Stimulated activated CD8-positive, alpha-beta memory T cell treated with anti-CD3 and anti-CD28 coated beads, Interleukin-2, amount 100 ng/mL, for 48 hours (primary cell): ENCODE measurements at regions not wholly inside any gene's neighbourhood (a gene's known extent, or its start where the extent isn't known, plus 50 kb on each side); places are given as distances from the start of the nearest gene placed in this dataset.
"Not testable (repeated sequence)": the region's sequence is repeated elsewhere in the genome, so short reads cannot be mapped to it uniquely, and the experiment has no call there.

Experiments used
- DNase-seq, 2 donors: peaks; one replicate each; pipeline ENCODE4 v3.0.0-alpha.2; 2020; ENCODE audit warnings: low read depth in 2 of 2

DNA sequence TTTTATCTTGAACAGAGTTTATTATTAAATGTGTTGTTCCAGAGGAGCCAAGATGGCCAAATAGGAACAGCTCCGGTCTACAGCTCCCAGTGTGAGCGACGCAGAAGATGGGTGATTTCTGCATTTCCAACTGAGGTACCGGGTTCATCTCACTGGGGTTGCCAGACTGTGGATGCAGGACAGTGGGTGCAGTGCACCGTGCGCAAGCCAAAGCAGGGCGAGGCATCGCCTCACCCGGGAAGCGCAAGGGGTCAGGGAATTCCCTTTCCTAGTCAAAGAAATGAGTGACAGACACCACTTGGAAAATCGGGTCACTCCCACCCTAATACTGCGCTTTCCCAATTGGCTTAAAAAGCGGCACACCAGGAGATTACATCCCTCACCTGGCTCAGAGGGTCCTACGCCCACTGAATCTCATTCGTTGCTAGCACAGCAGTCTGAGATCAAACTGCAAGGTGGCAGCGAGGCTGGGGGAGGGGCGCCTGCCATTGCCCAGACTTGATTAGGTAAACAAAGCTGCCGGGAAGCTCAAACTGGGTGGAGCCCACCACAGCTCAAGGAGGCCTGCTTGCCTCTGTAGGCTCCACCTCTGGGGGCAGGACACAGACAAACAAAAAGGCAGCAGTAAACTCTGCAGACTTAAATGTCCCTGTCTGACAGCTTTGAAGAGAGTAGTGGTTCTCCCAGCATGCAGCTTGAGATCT lies 155.2 kb upstream of the KBTBD8 start:
- not testable (repeated sequence) for DNase-seq

DNA sequence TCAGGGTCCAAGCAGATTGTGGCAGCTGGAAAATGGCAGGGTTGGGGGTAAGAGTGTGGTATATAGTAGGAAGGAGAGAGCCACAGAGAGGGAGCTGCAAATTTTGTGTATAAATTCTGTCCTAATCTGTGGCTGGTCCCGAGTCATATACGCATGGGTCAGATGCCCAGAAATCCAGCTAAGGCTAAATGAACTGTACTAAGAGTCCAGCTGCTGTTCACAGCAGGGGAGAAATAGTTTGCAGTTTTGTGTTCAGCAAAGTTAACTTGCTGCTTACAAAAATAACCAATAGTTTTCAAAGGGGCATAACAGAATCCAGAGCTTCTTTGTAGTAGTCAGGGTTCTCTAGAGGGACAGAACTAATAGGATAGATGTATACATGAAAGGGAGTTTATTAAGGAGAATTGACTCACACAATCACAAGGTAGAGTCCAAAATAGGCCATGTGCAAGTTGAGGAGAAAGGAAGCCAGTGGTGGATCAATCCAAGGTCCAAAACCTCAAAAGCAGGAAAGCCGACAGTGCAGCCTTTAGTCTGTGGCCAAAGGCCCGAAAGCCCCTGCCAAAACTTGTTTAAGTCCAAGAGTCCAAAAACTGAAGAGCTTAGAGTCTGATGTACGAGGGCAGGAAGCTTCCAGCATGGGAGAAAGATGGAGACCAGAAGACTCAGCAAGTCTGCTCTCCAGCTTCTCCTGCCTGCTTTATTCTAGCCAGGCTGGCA lies 146.1 kb upstream of the KBTBD8 start:
- no peak for DNase-seq

DNA sequence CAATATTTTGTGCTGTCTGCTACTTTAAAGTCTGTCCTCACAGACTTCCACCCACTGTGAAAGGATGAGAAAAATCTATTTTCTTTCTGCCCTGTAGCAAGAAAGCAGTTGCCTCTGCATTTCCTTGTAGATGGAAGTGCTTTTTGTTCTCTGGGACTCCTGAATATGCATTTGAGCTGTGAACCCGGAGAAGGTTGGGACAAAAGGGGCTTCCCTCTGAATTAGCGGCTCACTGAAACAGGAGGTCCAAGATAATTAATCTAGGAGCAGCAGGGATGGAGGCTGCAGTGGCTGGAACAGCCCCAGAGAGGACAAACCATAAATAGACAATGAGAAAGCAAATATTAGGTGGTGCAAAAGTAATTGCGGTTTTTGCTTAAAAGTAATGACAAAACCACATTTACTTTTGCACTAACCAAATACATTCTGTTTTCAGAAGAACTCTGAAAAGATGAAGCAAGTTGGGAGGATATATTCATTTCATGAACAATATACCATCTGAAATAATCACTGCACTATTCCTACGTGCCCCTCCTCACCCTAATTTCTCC lies 143.4 kb upstream of the KBTBD8 start:
- no peak for DNase-seq

DNA sequence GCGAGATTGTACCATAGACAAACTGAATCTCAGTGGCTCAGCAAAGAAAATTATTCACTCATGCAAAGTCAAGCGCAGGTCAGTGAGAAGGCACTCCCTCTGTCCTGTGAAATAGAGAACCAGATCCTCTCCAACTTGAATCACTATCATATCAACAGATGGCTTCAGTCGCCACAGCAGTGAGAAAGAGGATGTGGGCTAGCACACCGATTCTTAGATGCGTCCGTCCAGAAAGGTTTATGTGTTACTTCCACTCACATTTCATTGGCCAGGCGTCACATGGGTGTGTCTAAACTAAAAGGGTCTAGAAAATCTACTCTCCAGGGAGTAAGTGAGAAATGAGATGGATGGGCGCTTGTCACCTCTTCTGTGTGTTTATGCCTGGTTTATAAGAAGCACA lies 141.6 kb upstream of the KBTBD8 start:
- no peak for DNase-seq

DNA sequence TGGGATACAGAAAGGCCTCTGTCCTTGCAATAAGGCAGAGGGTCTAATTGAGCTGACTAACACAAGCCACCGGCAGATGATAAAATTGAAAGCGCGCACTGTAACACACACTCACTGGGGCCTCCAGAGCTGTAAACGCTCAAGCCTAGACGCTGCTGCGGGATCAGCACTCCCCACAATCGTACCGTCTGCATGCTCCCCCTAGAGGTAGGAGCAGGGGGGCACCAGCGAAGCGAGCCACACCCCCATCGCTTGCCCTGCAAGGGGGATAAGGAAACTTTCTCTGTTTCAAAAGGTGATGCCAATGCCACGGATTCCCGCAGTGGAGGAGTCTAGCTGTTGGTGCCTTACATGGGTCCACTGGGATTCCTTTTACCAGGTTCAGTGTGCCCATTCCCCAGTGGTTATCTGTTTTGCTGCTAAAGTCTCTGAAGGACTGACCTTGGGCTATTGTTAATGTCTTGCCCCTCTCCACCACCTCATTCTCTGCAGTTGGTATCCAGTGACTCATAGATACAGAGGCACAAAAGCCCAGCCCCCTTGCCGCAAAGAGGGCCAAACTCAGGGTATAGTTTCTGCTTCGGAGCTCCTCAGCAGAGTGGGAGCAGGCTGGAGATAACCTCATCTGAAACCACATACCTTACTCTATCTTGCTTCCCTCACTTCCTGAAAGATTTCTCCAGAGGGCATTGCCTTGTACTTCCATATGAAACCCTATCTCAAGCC lies 139.3 kb upstream of the KBTBD8 start:
- no peak for DNase-seq

DNA sequence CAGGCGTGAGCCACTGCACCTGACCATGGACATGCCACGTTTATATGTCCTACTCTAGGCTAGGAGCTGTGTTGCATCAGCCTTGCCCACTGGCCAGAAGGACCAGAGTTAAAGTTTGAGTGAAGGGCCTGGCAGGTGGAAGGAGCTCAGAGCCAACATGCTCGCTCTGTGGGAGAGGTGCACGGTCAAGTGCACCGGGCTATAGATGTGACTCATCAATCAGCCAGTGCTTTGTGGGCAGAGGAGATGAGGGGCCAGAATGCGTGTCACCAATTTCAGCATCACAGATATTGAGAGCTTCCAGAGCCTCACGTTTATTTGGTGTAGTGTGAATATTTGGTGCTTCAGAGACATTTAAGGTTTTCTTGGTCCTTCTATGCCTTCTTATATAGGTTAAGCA lies 137.3 kb upstream of the KBTBD8 start:
- no peak for DNase-seq

DNA sequence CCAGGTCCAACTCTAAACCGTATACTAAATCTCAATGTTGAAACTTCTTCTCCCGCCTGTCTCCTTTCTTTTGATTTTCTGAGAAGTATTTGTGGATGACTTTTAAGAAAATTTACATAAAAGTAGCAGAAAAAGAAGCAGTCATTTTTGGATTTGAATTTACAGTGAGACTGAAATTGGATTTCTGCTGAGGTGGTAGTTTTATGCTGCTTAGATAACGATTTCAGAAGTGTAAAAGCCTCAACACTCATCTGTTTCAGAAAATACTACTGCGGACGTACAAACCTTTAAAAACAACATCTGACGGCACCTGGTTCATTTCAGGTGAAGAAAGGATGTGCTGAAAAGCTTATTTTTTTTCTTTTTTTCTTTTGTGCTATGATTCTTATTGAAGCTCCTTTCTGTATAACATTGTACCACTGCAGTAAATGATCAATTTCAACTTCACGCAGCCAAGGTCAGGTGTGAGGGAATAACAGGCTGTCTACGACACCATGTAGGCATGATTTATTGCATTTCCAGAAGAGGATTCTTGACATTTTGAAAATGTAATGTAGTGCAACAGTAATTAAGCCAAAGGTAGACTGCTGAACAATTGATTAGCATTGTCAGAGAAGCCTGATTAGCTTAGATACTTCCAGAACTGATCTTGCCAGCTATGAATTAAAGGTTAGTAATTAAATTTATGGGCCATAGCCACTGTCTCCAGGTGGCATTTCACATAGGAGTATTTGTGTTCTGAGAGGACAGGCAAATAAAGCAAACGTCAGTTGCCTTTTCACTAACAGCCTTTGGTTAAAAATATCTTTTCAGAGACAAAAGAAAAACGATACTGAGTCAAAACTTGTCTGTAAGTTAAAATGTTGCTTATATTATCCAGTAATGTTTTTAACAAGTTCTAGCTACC lies 134.6 kb upstream of the KBTBD8 start:
- DNase-seq = no peak

DNA sequence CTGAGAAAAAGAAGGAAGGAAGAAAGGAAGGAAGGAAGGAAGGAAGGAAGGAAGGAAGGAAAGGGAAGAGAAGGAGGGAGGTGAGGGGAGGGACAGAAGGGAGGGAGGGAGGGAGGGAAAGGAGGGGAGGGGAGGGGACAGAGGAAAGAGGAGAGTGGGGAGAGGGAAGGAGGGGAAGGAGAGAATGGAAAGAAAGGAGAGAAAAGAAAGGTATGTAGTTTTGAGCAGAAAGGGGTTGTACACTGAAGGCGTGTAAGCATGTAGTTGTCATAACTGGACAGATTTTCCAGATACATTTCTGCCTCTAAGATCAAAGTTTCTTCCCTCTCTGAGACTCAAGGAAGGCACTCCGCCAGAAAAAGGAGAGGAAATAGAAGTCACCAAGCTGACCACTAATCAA lies 113.4 kb upstream of the KBTBD8 start:
- DNase-seq = no peak

DNA sequence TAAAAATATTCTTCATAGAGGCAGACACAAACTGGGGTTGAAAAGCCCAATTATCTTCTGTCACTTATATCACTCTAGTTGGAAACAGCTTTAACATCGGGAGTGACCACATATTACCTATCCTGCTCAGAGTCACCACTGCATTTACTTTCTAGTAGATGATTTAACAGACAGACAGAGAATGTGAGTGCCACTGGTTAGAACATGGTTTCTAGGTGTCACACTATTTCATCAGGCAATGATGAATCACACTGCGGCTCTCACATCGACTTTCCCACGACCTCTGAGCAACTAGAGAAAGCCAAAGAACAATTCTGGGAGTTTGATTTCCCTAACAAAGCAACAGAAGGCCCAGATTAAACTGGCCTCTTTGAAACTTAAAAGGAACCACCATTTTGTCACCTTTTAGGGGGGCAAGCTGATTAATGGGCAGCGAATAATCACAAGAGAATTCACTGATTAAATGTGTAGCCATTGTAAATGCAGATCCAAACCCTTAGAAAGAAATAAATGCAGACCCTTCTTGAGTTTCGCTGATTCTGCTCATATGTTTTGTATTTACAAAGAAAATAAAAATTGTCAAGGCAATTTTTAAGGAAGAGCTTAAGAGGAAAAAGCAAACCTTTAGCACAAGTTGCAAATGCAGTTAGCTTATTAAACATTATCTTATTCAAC lies 112.6 kb upstream of the KBTBD8 start:
- no peak for DNase-seq

DNA sequence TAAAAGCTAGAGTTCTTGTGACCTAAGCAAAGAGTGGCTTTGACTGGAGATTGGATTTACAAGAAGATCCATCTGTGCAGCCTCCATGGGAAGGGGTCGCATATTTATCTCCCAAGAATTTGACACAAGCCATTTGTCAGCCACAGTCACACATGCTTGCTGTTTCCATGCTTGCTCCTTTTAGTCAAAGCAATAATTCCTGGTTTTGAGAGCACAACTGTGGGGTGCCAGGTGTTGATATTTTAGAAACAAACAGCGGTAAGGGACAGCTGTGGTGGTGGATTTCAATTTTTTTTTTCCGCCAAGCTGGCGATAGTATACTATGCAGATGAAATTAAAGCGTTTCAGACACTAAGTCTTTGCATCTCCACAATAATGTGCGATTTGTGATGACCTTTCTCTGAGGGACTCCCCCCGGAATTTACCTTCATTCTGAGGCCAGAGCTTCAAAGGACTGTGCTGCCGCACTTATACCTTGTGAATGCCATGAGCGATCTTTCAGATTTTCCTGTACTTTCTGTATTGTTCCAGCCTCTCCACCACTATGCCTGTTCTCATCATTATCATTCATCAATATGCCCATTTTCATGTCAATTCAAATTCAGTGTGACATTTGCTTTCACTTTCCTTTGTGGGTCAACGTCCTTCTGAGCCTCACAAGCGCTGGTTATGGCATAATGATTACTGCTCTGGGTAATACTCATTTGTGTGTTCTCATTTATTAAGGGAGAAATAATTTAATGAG lies 108.2 kb upstream of the KBTBD8 start:
- DNase-seq = no peak

DNA sequence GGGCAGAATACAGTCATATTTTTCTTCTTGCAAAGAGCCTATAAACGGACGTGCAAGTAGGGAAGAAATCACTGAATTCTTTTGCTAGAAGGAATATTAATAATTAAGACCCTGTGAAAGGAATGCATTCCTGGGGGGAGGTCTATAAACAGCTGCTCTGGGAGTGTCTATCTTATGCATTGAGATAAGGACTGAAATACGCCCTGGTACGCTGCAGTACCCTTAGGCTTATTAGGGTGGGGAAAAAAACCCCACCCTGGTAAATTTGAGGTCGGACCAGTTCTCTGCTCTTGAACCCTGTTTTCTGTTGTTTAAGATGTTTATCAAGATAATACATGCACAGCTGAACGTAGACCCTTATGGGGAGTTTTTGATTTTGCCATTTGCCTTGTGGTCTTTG lies 100.0 kb upstream of the KBTBD8 start:
- DNase-seq = no peak

DNA sequence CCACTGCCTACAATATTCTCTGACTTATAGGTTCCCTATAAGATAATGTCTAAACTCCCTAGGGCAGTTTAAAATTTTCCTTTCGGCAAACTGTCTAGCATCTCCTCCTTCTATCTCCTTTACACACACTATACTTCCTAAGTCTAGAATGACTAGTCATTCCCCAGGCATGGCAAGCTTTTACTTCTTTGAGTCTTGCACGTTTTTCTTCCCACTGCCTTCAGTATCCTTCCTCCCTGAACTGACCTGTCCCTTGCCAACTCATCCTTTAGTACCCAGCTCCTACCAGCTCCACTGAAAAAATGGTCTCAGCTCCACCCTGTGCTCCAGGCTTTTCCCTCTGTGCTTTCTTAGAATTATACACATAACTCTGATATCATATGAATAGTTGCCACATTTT lies 93.8 kb upstream of the KBTBD8 start:
- DNase-seq = no peak

DNA sequence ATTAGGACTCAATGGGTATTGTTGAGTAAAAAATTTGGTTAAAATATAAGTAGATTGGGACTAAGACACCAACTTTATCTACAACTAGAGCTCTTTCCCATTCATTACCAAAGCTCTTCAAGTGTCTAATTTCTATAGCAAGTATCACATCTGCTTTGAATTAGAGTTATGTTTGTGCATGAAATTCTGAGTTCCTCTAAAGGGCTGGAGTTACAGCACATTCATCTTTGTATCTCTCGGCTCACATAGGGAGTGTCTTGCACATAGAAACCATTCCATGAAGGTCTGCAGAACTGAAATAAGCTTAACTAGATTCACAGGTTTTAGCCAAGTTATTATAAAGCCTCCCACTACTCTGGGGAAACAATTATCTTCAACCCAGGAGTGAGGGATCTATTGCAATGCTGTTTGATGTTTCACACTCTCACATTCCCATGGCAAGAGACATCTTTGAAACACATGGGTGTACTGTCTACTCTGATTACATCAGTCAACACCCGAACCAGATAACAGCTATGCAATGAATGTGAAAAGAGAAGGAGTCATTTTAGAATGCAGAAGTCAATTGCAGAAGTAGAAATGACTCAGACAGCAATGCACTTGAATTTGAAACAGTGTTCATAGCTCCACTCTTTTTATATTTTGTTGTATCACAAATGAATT lies 93.1 kb upstream of the KBTBD8 start:
- DNase-seq = no peak

DNA sequence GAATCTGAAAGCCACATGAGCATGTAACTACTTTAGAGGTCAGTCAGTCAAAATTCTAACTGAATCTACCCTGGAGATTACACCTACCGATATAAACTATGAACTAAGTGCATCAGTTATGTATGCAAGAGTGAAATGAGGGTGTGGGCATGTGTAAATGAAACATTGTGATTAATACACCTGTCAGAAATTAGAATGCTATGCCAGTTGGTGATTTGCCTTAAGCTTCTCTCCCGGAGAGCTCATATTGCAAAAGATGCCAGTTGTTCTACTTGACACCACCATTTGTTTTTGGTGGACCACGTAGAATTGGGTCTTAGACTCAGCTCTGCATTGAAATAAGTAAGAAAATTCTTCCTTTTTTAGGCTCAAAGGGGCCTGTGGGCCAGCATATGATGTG lies 91.0 kb upstream of the KBTBD8 start:
- no peak for DNase-seq

DNA sequence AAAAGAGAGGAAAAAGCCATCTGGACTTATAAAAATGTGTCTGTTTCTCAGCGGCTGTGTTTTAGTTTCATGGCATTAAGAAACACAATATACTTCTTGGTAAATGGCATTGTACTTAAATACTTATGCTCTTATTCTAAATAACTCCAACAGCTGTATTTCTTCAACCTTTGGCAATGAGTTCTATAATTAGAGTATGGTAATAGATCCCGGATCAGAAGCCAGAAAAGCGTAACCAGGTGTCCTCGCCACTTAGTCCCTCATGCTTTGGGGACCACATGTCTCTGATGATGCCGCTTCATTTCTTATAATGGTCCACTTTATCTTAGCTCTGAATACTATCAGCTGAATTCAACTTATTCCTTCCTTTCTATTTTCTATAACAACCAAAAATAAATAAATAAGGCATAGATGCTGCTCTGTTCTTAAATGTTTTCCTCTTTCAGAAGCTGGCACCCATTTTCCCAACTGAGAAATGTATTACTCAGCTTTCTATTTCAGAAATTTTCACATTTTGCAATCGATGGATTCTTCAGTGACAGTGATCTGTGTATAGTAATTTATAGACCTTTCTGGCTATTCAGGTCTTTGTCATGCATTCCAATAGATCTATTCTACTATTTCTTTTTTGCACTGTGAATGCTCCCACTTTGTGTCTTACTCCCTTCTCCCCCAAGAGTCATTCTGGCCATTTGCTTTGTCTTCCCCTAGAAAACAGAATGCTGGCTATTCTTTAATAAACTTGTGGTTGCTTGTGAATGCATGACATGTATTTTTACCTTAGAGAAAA lies 87.6 kb upstream of the KBTBD8 start:
- DNase-seq = no peak

DNA sequence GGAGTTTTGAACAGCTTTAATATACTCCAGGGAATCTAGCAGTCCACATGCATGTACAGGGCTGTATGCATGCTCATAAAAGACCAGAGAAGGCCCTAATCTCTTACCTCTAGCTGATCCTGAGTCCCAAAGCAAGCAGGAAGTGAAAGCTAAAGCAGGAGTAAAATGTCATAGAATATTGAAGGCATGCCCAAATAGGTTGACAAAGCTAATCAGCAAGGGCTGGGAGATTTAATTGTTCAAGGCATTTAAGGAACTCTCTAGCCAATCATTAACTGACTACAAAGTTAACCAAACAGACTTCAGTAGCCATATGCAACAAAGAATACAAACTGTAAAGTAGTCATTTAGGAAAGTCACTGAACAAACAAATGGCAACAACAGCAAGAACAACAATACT lies 85.8 kb upstream of the KBTBD8 start:
- no peak for DNase-seq

DNA sequence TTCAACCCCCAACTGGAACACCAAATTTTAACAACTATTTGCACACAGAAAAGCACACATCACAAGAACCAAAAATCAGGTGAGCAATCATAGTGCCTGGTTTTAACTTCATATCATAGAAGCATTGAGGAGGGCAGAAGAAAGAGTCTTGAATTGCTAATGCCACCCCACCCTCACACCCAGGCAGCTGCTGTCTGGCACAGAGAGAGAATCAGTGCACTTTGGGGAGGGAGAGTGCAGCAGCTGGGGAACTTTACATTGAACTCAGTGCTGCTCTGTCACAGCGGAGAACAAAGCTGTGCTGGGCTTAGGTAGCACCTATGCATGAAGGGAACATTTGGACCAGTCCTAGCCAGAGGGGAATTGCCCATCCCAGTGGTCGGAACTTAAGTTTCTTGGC lies 76.0 kb upstream of the KBTBD8 start:
- DNase-seq = no peak

DNA sequence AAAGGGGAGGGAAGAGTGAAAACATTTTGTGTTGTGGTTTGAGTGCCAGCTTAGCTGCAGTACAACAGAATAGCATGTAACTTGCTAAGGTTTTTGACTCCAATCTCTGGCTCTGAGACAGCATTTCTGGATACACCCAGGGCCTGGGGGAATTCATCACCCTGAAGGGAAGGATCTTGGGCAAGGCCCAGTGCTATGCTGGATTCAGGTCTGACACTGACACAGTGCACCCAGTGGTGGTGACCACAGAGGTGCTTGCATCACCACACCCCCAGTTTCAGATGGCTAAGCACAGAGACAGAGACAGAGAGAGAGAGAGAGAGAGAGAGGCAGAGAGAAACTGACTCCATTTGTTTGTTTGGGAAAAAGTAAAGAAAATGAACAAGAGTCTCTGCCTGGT lies 74.1 kb upstream of the KBTBD8 start:
- no peak for DNase-seq

DNA sequence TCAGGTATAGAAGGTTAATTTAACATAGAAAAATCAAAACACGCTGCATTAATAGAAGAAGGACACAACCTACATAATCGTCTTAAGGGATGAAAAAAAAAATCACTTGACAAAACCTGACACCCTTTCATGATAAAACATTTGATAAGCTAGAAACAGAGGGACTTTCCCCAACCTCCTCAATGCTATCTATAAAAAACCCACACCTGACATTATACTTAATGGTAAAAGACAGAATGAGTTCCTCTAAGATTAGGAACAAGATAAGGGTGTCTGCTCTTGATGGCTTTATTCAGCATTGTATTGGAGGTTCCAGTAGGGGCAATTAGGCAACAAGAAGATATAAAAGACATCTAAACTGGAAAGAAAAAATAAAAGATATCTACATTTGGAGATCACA lies 69.9 kb upstream of the KBTBD8 start:
- DNase-seq = no peak
